ENCODE measurements at regions not wholly inside any gene's neighbourhood (a gene's known extent, or its start where the extent isn't known, plus 50 kb on each side); places are given as distances from the start of the nearest gene placed in this dataset.

GRCh38 chr1:43008115-43009060, 49.7 kb upstream of the SLC2A1 start:
- DNase-seq, result no peak
